K562 (cell line): ENCODE measurements at regions not wholly inside any gene's neighbourhood (a gene's known extent, or its start where the extent isn't known, plus 50 kb on each side); places are given as distances from the start of the nearest gene placed in this dataset.

Source experiments
- ATAC-seq: fragments of 200-7000 bp; cut with Tn5 transposase; 3 replicates; pipeline ENCODE4 v1.9.1; 2020; ENCODE audit warnings: moderate library complexity
- BruUV-seq: library from RNA; stranded (reverse); fragments of 400-500 nt; replicated peaks from 2 replicates; lab custom pipeline; 2021; lab: Mats Ljungman, UMichigan
- CTCF ChIA-PET: fragments of 300-600 bp; formaldehyde crosslinking; extraction: SDS; loops from one replicate; lab custom pipeline; 2021; ENCODE audit warnings: low intra/inter-chr PET ratio; lab: Yijun Ruan, JAX
- POLR2A ChIA-PET: fragments of 300-600, 350-650 bp; sonication (Branson Sonifier 250); formaldehyde crosslinking; extraction: SDS; loops from one replicate; lab custom pipeline; 2021; ENCODE audit warnings: antibody characterized with exemption, inconsistent platforms; lab: Yijun Ruan, JAX
- DNase-seq, 4 experiments: peaks; one replicate each; pipeline versions ENCODE4 v3.0.0 to v3.0.0-alpha.2; 2011 to 2018; ENCODE audit warnings: low spot score in 3 of 4, mixed read lengths in 3 of 4; ENCODE audit errors: extremely low read depth in 1 of 4
- FAIRE-seq: peaks from 2 replicates; lab custom pipeline; 2011; peaks lifted over from hg19 to GRCh38; lab: Jason Lieb, UNC
- H2AFZ ChIP-seq: 2 replicates; pipeline ENCODE4 v1.6.0; 2011; ENCODE audit warnings: low read depth, low read length, control low read depth, inconsistent platforms
- H3K27ac ChIP-seq: fragments of 200-600 bp; 3 replicates; pipeline ENCODE4 v1.8.0; 2011; ENCODE audit warnings: low read depth, mild to moderate bottlenecking, control low read depth, inconsistent platforms, low read length, moderate library complexity, mixed read lengths; ENCODE audit errors: extremely low read depth
- H3K27me3 ChIP-seq, 2 experiments: fragments of 300-600 bp in 1 of 2; 2 replicates in 1 of 2; 3 replicates in 1 of 2; pipeline versions ENCODE4 v1.6.0 to v1.8.0; 2011; ENCODE audit warnings: inconsistent platforms in 2 of 2, low read length in 2 of 2, mild to moderate bottlenecking in 1 of 2, mixed read lengths in 1 of 2, moderate library complexity in 1 of 2; ENCODE audit not compliant: control insufficient read depth in 2 of 2, insufficient read depth in 2 of 2
- H3K36me3 ChIP-seq: fragments of 300-600 bp; 3 replicates; pipeline ENCODE4 v1.8.0; 2011; ENCODE audit warnings: mild to moderate bottlenecking, low read length, inconsistent platforms; ENCODE audit not compliant: control insufficient read depth, insufficient read depth
- H3K4me1 ChIP-seq, 2 experiments: fragments of 200-600 bp in 1 of 2; replicated peaks in 1 of 2; 2 replicates in 1 of 2; 3 replicates in 1 of 2; pipeline versions ENCODE4 v1.5.1 to v1.8.0; 2011; ENCODE audit warnings: inconsistent platforms in 2 of 2, low read length in 2 of 2, mild to moderate bottlenecking in 1 of 2, mixed read lengths in 1 of 2, moderate library complexity in 1 of 2; ENCODE audit not compliant: control insufficient read depth in 2 of 2, insufficient read depth in 2 of 2
- H3K4me2 ChIP-seq: 2 replicates; pipeline ENCODE4 v1.6.1; 2011; ENCODE audit warnings: low read length, control low read depth, inconsistent platforms, mixed read lengths; ENCODE audit not compliant: insufficient read depth
- H3K4me3 ChIP-seq: fragments of 200-600 bp; sonication (generic), shearing (Covaris generic); 2 replicates; pipeline ENCODE4 v1.5.1; 2016; ENCODE audit warnings: control low read depth, inconsistent platforms
- H3K79me2 ChIP-seq: fragments of 200-600 bp; 3 replicates; pipeline ENCODE4 v1.8.0; 2011; ENCODE audit warnings: low read length, inconsistent platforms; ENCODE audit not compliant: control insufficient read depth, insufficient read depth
- H3K9ac ChIP-seq, 2 experiments: 2 replicates each; pipeline versions ENCODE4 v1.6.0 to v1.6.1; 2011; ENCODE audit warnings: low read depth in 2 of 2, low read length in 2 of 2, control low read depth in 1 of 2, inconsistent platforms in 1 of 2, mild to moderate bottlenecking in 1 of 2, mixed read lengths in 1 of 2; ENCODE audit not compliant: insufficient read depth in 1 of 2
- H3K9me1 ChIP-seq: one replicate; pipeline ENCODE4 v1.6.0; 2011; ENCODE audit warnings: inconsistent platforms, mild to moderate bottlenecking, low read length, moderate library complexity; ENCODE audit not compliant: control insufficient read depth, insufficient read depth
- H3K9me3 ChIP-seq: replicated peaks from 2 replicates; pipeline ENCODE4 v1.5.1; 2011; ENCODE audit warnings: low read depth, low read length, inconsistent platforms; ENCODE audit not compliant: control insufficient read depth, insufficient read depth
- H4K20me1 ChIP-seq: replicated peaks from 2 replicates; pipeline ENCODE4 v1.6.1; 2011; ENCODE audit warnings: low read length, inconsistent platforms, mixed read lengths; ENCODE audit not compliant: control insufficient read depth, insufficient read depth
- AFF1 ChIP-seq, 2 experiments: fragments of 450-650 bp; IDR thresholded peaks; 2 replicates each; pipeline ENCODE4 v1.6.1; 2018; ENCODE audit warnings: mild to moderate bottlenecking in 2 of 2, low read depth in 1 of 2; ENCODE audit not compliant: partially characterized antibody in 2 of 2
- THAP12 ChIP-seq: fragments of 250-450 bp; sonication (Bioruptor Pico); IDR thresholded peaks from 2 replicates; pipeline ENCODE4 v1.9.0; 2021; ENCODE audit warnings: mild to moderate bottlenecking, inconsistent platforms
- ZBTB40 ChIP-seq, 2 experiments: fragments of 450-650 bp in 1 of 2; sonication (generic) in 1 of 2; formaldehyde crosslinking in 1 of 2; IDR thresholded peaks; 2 replicates each; pipeline versions ENCODE4 v1.7.1 to v1.9.0; 2016 to 2022; ENCODE audit warnings: inconsistent platforms in 1 of 2, mild to moderate bottlenecking in 1 of 2, missing genetic modification reagents in 1 of 2
- WGBS: fragments of 100-300 bp; shearing (Covaris generic); methylation state at CpG from one replicate; pipeline ENCODE4 v1.1.6; 2016; ENCODE audit warnings: low coverage, mixed read lengths; ENCODE audit not compliant: insufficient coverage; ENCODE audit errors: missing lambda C conversion rate; 5-methylcytosine and 5-hydroxymethylcytosine counted together
- in situ Hi-C: fragments of 300-500 bp; cut with MboI; formaldehyde crosslinking; loops from 4 replicates; pipeline ENCODE4 v1.15.0; 2018; ENCODE audit warnings: inconsistent platforms, mixed read lengths
- intact Hi-C: fragments of 100-400 bp; cut with micrococcal nuclease; formaldehyde crosslinking; loops from 2 replicates; pipeline ENCODE4 v1.14.2; 2022

- H3K4me3 ChIP-seq = no peak overlapping the region
- intact Hi-C loops = no loop called here
- H3K27ac ChIP-seq = no peak overlapping the region
- POLR2A ChIA-PET = interaction anchor here (0.5 to 0.7 kb wide), 2 partner anchors 184 to 1542 kb away, joined by 3 to 6 read pairs; no protein-coding TSS in a partner anchor
- H3K79me2 ChIP-seq = no peaks in the 10 kb centered on the region
- H3K4me2 ChIP-seq = no peak overlapping the region
- no TSS peak for BruUV-seq
- WGBS = 0% methylated on average over 7 of the region's 7 CpGs
- H3K27me3 ChIP-seq = no peaks in the 10 kb centered on the region
- H3K36me3 ChIP-seq = no peaks in the 10 kb centered on the region
- no peak overlapping the region for H2AFZ ChIP-seq
- ATAC-seq = no peak
- no peaks in the 10 kb centered on the region for H3K9me1 ChIP-seq
- in situ Hi-C loops = no loop called here
- CTCF ChIA-PET = no interaction called here
- H3K9me3 ChIP-seq = no peaks in the 10 kb centered on the region
- no peak for DNase-seq
- H3K9ac ChIP-seq = no peak overlapping the region
- H3K4me1 ChIP-seq = no peaks in the 10 kb centered on the region
- FAIRE-seq = no peak
- no peaks in the 10 kb centered on the region for H4K20me1 ChIP-seq
- no peak for TF ChIP-seq THAP12 (CRISPR knock-in tag)
- no peak for TF ChIP-seq AFF1 (IDR thresholded peaks at IDR 0.05; ENCODE audit: low read depth in 1 of 2, partially characterized antibody in 2 of 2)
- no peak for TF ChIP-seq ZBTB40 (IDR thresholded peaks at IDR 0.05)
- TF ChIP-seq ZBTB40 (CRISPR knock-in tag; IDR thresholded peaks at IDR 0.05) = no peak
Observed at GRCh38 chr9:78468231-78468630, 171.3 kb downstream of the PSAT1 start.
